NOMO-1 treated with dmso at 0.1 percent for 144 hours (cell line): ENCODE measurements at regions not wholly inside any gene's neighbourhood (a gene's known extent, or its start where the extent isn't known, plus 50 kb on each side); places are given as distances from the start of the nearest gene placed in this dataset.
"Not testable (repeated sequence)": the region's sequence is repeated elsewhere in the genome, so short reads cannot be mapped to it uniquely, and the experiment has no call there.

Source experiments
- DNase-seq: peaks from one replicate; lab custom pipeline; 2025; ENCODE audit not compliant: unreplicated experiment; lab: John Stamatoyannopoulos, UW

GRCh38 chr2:187002242-187002641 lies 153.3 kb upstream of the ZSWIM2 start:
- no peak for DNase-seq

GRCh38 chr2:187001248-187001647 lies 152.3 kb upstream of the ZSWIM2 start:
- DNase-seq = no peak

DNA sequence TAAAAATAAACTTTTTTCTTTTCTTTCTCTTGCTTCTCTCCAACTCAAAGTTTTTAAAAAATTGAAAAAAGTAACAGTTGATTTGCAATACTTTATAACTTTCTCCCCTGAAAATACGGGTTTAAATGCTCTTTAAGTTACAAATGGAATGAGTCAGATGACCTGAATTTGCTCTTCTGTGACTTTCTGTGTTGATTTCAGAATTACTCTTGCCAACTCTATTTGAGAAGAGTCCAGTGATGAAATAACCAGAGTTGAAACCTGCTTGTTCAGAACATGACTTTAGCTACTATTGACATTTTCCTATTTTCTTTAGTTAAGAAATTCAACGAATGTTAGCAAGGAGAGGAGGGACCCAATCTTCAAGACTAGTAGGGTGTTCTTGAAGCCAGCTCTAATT lies 146.1 kb upstream of the ZSWIM2 start:
- DNase-seq = no peak

GRCh38 chr2:186992597-186992996 lies 143.6 kb upstream of the ZSWIM2 start:
- DNase-seq = no peak

GRCh38 chr2:186991766-186992417 lies 142.9 kb upstream of the ZSWIM2 start:
- no peak for DNase-seq

GRCh38 chr2:186984966-186985365 lies 136.0 kb upstream of the ZSWIM2 start:
- DNase-seq = no peak

GRCh38 chr2:186984481-186984880 lies 135.5 kb upstream of the ZSWIM2 start:
- DNase-seq = no peak

DNA sequence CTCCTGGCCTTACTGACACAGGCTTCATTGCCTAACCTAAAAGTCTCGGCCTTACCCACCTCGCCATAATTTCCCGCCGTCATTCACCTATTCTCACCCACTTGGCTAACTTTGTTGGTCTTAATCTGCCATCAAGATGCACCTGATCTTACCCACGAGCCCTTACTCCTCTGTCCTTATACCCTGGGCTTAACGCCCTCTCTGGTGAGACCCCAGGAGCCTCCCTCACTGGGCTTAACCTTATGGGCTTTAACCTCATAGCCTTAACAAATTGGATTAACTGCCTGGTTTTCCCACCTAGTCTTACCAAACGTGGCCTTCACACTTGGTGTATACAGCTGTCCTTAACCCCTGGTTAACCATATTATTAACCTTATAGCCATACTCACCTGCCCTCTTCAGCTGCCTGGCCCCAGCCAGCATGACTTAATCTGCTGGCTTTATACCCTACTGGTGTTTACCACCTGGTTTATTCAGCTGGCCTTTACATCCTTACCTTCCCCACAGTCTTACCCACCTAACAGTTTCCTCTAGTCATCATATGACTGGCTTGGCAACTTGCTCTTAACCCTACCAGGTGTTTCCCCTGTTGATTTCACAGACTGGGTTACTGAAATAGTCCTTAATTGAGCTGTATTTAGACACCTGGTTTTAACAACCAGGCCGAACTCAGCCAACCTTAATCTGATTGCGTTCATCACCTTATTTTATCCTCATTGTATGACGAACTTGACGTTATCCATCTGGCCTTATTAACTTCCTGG lies 132.0 kb upstream of the ZSWIM2 start:
- no peak for DNase-seq

DNA sequence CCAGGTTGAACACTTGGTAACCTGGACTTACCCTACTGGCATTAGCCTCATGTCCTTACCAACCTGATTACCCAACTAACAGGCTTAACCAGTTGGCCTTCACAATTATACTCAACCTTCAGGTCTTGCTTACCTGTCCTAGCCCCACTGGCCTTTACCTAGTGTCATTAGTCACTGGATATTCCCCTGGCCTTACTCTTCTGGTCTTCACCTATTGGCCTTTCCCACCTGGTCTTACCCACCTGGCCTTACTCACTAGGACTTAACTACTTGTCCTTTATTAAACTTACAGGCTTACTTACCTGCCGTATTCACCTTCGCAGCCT lies 131.1 kb upstream of the ZSWIM2 start:
- no peak for DNase-seq

DNA sequence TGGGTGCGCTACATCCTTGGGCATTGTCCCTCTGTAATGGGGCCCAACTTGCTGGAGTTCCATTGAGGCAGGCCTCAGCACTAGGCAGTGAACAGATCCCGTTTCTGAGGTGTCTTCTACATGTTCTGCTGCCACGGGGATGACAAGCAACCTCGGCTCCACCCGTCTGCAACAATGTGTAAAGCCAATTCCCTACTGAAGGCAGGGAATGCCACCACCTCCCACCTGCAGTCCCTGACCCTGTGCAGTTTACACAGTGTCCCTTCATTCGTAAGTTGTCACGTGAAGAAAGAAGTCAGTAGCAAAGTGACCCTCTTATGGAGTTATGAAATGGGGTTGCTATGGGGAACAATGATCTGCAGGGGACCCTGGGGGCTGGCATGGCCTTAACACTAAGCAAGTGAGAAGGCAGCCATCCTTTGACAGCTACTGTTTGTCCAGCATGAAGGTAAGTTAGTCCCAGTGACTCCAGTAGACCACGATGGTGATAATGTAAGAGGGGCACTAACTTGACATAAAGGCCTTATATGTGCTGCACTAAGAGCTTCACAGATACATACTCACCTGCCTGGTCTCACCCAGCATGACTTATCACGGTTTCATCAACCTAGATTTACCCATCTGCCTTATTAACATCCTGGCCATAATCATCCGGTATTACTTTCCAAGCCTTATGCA lies 130.6 kb upstream of the ZSWIM2 start:
- DNase-seq = no peak

- DNase-seq = no peak
These were observed 128.6 kb upstream of the ZSWIM2 start for GRCh38 chr2:186977433-186978045.

GRCh38 chr2:186976329-186976728 lies 127.4 kb upstream of the ZSWIM2 start:
- DNase-seq = no peak

DNA sequence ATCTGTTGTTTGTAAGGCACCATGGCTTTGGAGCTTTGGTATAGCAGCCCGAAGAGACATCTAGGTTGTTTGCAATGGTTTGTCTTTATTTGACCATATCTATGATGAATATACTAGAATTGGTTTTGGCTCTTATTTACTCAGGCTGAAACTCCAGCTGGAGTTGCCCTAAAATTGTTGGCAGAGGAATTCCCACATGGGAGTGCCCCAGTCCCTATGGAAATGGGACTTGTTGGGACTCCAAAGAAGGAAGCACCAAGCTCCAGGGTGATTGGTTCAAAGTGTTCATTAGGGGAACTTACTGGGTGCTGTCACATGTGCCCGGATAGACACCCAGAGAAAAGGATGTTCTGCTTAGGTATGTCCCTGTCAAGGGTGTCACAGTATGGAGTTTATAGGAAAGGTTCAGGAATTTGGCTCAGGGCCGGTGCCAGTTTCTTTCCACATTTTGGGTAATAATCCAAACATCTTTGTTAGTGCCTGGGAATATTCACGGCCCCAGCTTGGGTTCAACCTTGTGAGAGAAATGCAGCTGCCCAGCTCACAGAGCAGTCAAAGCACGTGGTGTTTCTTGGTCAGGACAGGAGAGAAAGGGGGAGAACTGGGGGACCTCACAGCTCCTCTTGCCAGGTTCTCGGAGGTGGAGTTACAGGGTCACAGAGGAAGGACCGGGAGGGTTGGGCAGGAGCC lies 123.5 kb upstream of the ZSWIM2 start:
- no peak for DNase-seq

DNA sequence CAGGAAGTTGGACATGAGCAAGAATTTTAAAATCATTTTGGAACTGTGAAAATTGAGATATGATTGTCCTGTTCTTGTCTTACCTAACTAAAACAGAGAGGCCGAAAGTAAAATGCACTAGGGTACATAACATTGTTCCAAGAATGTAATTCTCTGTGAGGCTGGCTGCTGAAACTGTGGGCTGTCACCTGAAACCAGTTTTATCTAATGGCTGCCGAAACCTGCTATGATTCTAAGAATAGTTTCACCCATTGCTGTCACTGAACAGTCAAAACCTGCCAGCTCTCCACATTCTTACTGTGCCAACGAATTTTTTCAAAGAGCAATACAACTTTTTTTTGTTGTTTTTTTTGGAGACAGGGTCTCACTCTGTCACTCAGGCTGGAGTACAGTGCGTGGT lies 119.3 kb upstream of the ZSWIM2 start:
- DNase-seq = no peak

DNA sequence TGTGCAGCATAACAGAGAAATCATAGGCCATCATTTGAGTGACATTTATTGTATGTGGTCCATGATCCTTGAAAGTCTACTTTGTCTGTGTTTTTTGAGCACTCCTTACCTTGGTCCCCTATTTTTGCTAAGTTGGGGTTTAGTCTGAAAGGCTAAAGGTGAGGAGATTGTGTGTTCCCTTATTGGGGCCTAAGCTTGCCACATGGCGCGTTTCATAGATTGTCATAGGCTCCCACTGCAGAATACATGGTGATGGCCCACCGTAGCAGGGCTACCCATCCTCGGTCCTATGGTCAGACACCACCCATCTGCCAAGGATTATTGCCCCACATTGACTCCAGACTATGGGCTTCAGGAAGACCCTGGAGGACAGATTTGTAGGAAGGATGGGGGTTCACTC lies 117.0 kb upstream of the ZSWIM2 start:
- no peak for DNase-seq

DNA sequence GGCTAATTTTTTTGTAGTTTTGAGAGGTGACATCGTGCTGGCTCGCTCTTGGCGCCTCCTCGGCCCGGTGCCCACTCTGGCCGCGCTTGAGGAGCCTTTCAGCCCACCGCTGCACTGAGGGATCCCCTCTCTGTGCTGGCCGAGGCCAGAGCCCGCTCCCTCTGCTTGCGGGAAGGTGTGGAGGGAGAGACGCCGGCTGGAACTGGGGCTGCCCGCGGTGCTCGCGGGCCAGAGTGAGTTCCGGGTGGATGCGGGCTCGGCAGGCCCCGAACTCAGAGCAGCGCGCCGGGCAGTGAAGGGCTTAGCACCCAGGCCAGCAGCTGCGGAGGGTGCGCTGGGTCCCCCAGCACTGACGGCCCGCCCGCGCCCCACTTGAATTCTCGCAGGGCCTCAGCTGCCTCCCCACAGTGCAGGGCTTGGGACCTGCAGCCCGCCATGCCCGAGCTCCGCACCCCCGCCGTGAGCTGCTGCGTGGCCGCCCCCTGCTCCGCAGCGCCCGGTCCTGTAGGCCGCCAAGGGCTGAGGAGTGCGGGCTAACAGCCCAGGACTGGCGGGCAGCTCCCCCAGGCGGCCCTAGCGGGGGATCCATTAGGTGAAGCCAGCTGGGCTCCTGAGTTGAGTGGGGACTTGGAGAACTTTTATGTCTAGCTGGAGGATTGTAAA lies 113.2 kb upstream of the ZSWIM2 start:
- no peak for DNase-seq

DNA sequence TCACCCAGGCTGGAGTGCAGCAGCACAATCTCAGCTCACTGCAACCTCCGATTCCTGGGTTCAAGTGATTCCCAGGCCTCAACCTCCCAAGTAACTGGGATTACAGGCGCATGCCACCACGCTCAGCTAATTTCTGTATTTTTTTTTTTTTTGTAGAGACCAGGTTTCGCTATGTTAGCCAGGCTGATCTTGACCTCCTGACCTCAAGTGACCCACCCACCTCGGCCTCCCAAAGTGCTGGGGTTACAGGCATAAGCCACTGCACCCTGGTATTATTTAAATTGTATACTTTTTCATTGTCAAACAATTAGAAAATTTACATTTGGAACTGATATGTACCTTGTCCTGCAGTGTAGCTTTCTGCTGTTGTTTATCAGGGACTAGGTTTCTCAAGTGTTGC lies 111.3 kb upstream of the ZSWIM2 start:
- not testable (repeated sequence) for DNase-seq

DNA sequence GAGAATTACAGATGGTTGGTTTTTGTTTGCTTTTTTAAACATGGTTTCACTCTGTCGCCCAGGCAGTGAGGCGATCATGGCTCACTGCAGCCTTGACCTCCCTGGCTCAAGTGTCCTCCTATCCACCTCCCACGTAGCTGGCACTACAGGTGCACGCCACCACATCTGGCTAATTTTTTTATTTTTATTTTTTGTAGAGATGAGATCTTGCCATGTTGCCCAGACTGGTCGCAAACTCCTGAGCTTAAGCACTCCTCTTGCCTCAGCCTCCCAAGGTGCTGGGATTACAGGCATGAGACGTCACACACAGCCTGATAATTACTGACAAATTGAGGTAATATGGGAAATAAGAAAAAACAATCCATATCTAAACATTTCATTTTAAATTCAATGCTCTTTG lies 110.5 kb upstream of the ZSWIM2 start:
- no peak for DNase-seq

DNA sequence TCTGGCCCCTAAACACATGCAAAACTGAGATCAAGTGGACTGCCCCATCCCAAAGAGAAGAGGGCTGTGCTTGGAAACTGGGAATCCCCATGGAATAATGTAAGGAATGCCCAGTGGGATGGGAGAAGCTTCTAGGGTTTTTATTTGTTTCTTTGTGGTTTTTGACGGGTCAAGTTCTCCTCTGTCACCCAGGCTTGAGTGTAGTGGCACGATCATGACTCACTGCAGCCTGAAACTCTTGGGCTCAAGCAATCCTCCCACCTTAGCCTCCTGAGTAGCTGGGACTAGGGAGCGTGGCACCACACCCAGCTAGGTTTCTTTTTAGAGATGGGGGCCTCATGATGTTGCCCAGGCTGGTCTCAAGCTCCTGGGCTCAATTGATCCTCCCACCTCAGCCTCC lies 101.7 kb upstream of the ZSWIM2 start:
- DNase-seq = no peak

GRCh38 chr2:186949726-186950256 lies 100.8 kb upstream of the ZSWIM2 start:
- DNase-seq = no peak

- no peak for DNase-seq
These were observed 98.5 kb upstream of the ZSWIM2 start for GRCh38 chr2:186947516-186947915.
